Muscle layer of colon (tissue), 2 donors: ENCODE measurements at regions not wholly inside any gene's neighbourhood (a gene's known extent, or its start where the extent isn't known, plus 50 kb on each side); places are given as distances from the start of the nearest gene placed in this dataset.

Experiments used
- H3K27ac ChIP-seq: one replicate; pipeline ENCODE4 v1.7.0; 2013; ENCODE audit warnings: low read depth, mild to moderate bottlenecking, low read length, moderate library complexity
- H3K27me3 ChIP-seq, 2 donors: one replicate each; pipeline ENCODE4 v1.7.0; 2013; ENCODE audit warnings: low read length in 2 of 2, mild to moderate bottlenecking in 2 of 2; ENCODE audit not compliant: insufficient read depth in 2 of 2, control insufficient read depth in 1 of 2
- H3K36me3 ChIP-seq: one replicate; pipeline ENCODE4 v1.7.0; 2013; ENCODE audit warnings: mild to moderate bottlenecking, low read length; ENCODE audit not compliant: insufficient read depth
- H3K4me1 ChIP-seq: one replicate; pipeline ENCODE4 v1.7.0; 2013; ENCODE audit warnings: mild to moderate bottlenecking, low read length; ENCODE audit not compliant: insufficient read depth
- H3K4me3 ChIP-seq, 2 donors: one replicate each; pipeline ENCODE4 v1.7.0; 2013; ENCODE audit warnings: low read length in 2 of 2, low read depth in 1 of 2, mild to moderate bottlenecking in 1 of 2, moderate library complexity in 1 of 2
- H3K9ac ChIP-seq: one replicate; pipeline ENCODE4 v1.7.0; 2013; ENCODE audit warnings: low read length
- H3K9me3 ChIP-seq: one replicate; pipeline ENCODE4 v1.7.0; 2013; ENCODE audit warnings: mild to moderate bottlenecking, low read length
- donor health status: abdominal sarcoma.
- donor health status: Adenocarcinoma of cecum.

GRCh38 chr18:30533716-30534115, 508.8 kb downstream of the DSC3 start:
- Histone ChIP-seq H3K9ac (no peak overlapping the region), H3K4me3 (no peak overlapping the region), H3K27me3 (no peaks in the 10 kb centered on the region), H3K4me1 (no peaks in the 10 kb centered on the region), H3K27ac (no peak overlapping the region), H3K36me3 (no peaks in the 10 kb centered on the region), H3K9me3 (no peaks in the 10 kb centered on the region)

GRCh38 chr18:30527917-30528316, 514.6 kb downstream of the DSC3 start:
- no peak overlapping the region for H3K27ac ChIP-seq
- no peaks in the 10 kb centered on the region for H3K4me1 ChIP-seq
- H3K36me3 ChIP-seq, result no peaks in the 10 kb centered on the region
- no peaks in the 10 kb centered on the region for H3K27me3 ChIP-seq
- H3K9me3 ChIP-seq, result no peaks in the 10 kb centered on the region
- H3K4me3 ChIP-seq, result no peak overlapping the region
- H3K9ac ChIP-seq, result no peak overlapping the region

GRCh38 chr18:30527226-30527625, 515.3 kb downstream of the DSC3 start:
- H3K36me3 ChIP-seq, result no peaks in the 10 kb centered on the region
- H3K27me3 ChIP-seq, result no peaks in the 10 kb centered on the region
- no peaks in the 10 kb centered on the region for H3K4me1 ChIP-seq
- no peak overlapping the region for H3K4me3 ChIP-seq
- H3K9ac ChIP-seq, result no peak overlapping the region
- no peaks in the 10 kb centered on the region for H3K9me3 ChIP-seq
- no peak overlapping the region for H3K27ac ChIP-seq

GRCh38 chr18:30522288-30522929, 520.1 kb downstream of the DSC3 start:
- Histone ChIP-seq H3K4me1 (no peaks in the 10 kb centered on the region), H3K4me3 (no peak overlapping the region), H3K9ac (no peak overlapping the region), H3K36me3 (no peaks in the 10 kb centered on the region), H3K9me3 (no peaks in the 10 kb centered on the region), H3K27me3 (no peaks in the 10 kb centered on the region), H3K27ac (no peak overlapping the region)

- H3K4me1 ChIP-seq, result no peaks in the 10 kb centered on the region
- no peaks in the 10 kb centered on the region for H3K36me3 ChIP-seq
- no peaks in the 10 kb centered on the region for H3K27me3 ChIP-seq
- no peak overlapping the region for H3K9ac ChIP-seq
- H3K27ac ChIP-seq, result no peak overlapping the region
- no peak overlapping the region for H3K4me3 ChIP-seq
- H3K9me3 ChIP-seq, result no peaks in the 10 kb centered on the region
These were observed 528.5 kb downstream of the DSC3 start for GRCh38 chr18:30514059-30514458.

- H3K4me1 ChIP-seq, result no peaks in the 10 kb centered on the region
- no peaks in the 10 kb centered on the region for H3K9me3 ChIP-seq
- H3K27me3 ChIP-seq, result no peaks in the 10 kb centered on the region
- no peak overlapping the region for H3K27ac ChIP-seq
- no peak overlapping the region for H3K9ac ChIP-seq
- H3K36me3 ChIP-seq, result no peaks in the 10 kb centered on the region
- no peak overlapping the region for H3K4me3 ChIP-seq
These were observed 529.7 kb downstream of the DSC3 start for GRCh38 chr18:30512872-30513271.

GRCh38 chr18:30510882-30511281, 531.7 kb downstream of the DSC3 start:
- H3K9ac ChIP-seq, result no peak overlapping the region
- no peak overlapping the region for H3K4me3 ChIP-seq

GRCh38 chr18:30501594-30501993, 540.9 kb downstream of the DSC3 start:
- no peak overlapping the region for H3K27ac ChIP-seq
- H3K36me3 ChIP-seq, result no peaks in the 10 kb centered on the region
- H3K4me1 ChIP-seq, result no peaks in the 10 kb centered on the region
- no peaks in the 10 kb centered on the region for H3K9me3 ChIP-seq
- no peaks in the 10 kb centered on the region for H3K27me3 ChIP-seq
- H3K4me3 ChIP-seq, result no peak overlapping the region
- no peak overlapping the region for H3K9ac ChIP-seq

More at GRCh38 chr18:30510882-30511281, 531.7 kb downstream of the DSC3 start:
- Histone ChIP-seq H3K4me1 (no peaks in the 10 kb centered on the region), H3K36me3 (no peaks in the 10 kb centered on the region), H3K27ac (no peak overlapping the region), H3K27me3 (no peaks in the 10 kb centered on the region), H3K9me3 (no peaks in the 10 kb centered on the region)

- H3K9ac ChIP-seq, result no peak overlapping the region
- H3K27me3 ChIP-seq, result no peaks in the 10 kb centered on the region
- H3K4me1 ChIP-seq, result no peaks in the 10 kb centered on the region
- no peak overlapping the region for H3K27ac ChIP-seq
- no peaks in the 10 kb centered on the region for H3K9me3 ChIP-seq
- H3K36me3 ChIP-seq, result no peaks in the 10 kb centered on the region
- H3K4me3 ChIP-seq, result no peak overlapping the region
These were observed 542.1 kb downstream of the DSC3 start for GRCh38 chr18:30500240-30500945.

GRCh38 chr18:30499721-30500120, 542.8 kb downstream of the DSC3 start:
- no peak overlapping the region for H3K27ac ChIP-seq

GRCh38 chr18:30492552-30493129, 549.9 kb downstream of the DSC3 start:
- no peak overlapping the region for H3K9ac ChIP-seq
- H3K9me3 ChIP-seq, result no peaks in the 10 kb centered on the region
- no peak overlapping the region for H3K4me3 ChIP-seq
- H3K27me3 ChIP-seq, result no peaks in the 10 kb centered on the region
- no peaks in the 10 kb centered on the region for H3K4me1 ChIP-seq
- H3K36me3 ChIP-seq, result no peaks in the 10 kb centered on the region
- no peak overlapping the region for H3K27ac ChIP-seq

More at GRCh38 chr18:30499721-30500120, 542.8 kb downstream of the DSC3 start:
- no peaks in the 10 kb centered on the region for H3K4me1 ChIP-seq
- no peak overlapping the region for H3K9ac ChIP-seq
- no peaks in the 10 kb centered on the region for H3K27me3 ChIP-seq
- no peaks in the 10 kb centered on the region for H3K9me3 ChIP-seq
- no peak overlapping the region for H3K4me3 ChIP-seq
- no peaks in the 10 kb centered on the region for H3K36me3 ChIP-seq
